Ishikawa (cell line): ENCODE measurements at regions not wholly inside any gene's neighbourhood (a gene's known extent, or its start where the extent isn't known, plus 50 kb on each side); places are given as distances from the start of the nearest gene placed in this dataset.

Experiments used
- CEBPB ChIP-seq: IDR thresholded peaks from 2 replicates; pipeline ENCODE4 v1.6.1; 2012
- CREB1 ChIP-seq: IDR thresholded peaks from 2 replicates; pipeline ENCODE4 v1.6.1; 2012; ENCODE audit warnings: low read depth
- EGR1 ChIP-seq: IDR thresholded peaks from 2 replicates; pipeline ENCODE4 v1.6.1; 2012
- EP300 ChIP-seq: IDR thresholded peaks from 2 replicates; pipeline ENCODE4 v1.6.1; 2012; ENCODE audit warnings: borderline replicate concordance
- FOXM1 ChIP-seq: IDR thresholded peaks from 2 replicates; pipeline ENCODE4 v1.6.1; 2012; ENCODE audit warnings: low read depth, borderline replicate concordance
- MAX ChIP-seq: IDR thresholded peaks from 2 replicates; pipeline ENCODE4 v1.6.1; 2012
- NFIC ChIP-seq: IDR thresholded peaks from 2 replicates; pipeline ENCODE4 v1.6.1; 2012
- RAD21 ChIP-seq: IDR thresholded peaks from 2 replicates; pipeline ENCODE4 v1.6.1; 2012; ENCODE audit warnings: low read depth
- TAF1 ChIP-seq: IDR thresholded peaks from 2 replicates; pipeline ENCODE4 v1.6.1; 2012; ENCODE audit warnings: low read depth, mild to moderate bottlenecking
- TCF12 ChIP-seq: IDR thresholded peaks from 2 replicates; pipeline ENCODE4 v1.6.1; 2012; ENCODE audit warnings: low read depth
- TEAD4 ChIP-seq: IDR thresholded peaks from 2 replicates; pipeline ENCODE4 v1.6.1; 2012
- YY1 ChIP-seq: IDR thresholded peaks from 2 replicates; pipeline ENCODE4 v1.6.1; 2012; ENCODE audit warnings: low read depth
- ZBTB7A ChIP-seq: IDR thresholded peaks from 2 replicates; pipeline ENCODE4 v1.6.1; 2012; ENCODE audit warnings: low read depth
- TF ChIP-seq, protein P1 (sequence below): IDR thresholded peaks from 2 replicates; pipeline ENCODE4 v1.6.1; 2012
- TF ChIP-seq, protein P2 (sequence below): IDR thresholded peaks from 2 replicates; pipeline ENCODE4 v1.6.1; 2012; ENCODE audit warnings: low read depth, mild to moderate bottlenecking

GRCh38 chr1:239240736-239241135, 145.6 kb upstream of the CHRM3 start:
- TF ChIP-seq NFIC (no peak), EP300 (no peak), RAD21 (no peak), TCF12 (no peak), YY1 (no peak)

- TF ChIP-seq TAF1: no peak
- TF ChIP-seq, protein P1, sequence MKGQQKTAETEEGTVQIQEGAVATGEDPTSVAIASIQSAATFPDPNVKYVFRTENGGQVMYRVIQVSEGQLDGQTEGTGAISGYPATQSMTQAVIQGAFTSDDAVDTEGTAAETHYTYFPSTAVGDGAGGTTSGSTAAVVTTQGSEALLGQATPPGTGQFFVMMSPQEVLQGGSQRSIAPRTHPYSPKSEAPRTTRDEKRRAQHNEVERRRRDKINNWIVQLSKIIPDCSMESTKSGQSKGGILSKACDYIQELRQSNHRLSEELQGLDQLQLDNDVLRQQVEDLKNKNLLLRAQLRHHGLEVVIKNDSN: no peak
- no peak for TF ChIP-seq ZBTB7A
- TF ChIP-seq TCF12: no peak
- TF ChIP-seq RAD21: no peak
- no peak for TF ChIP-seq EP300
- TF ChIP-seq NFIC: no peak
- TF ChIP-seq YY1: no peak
Measured at GRCh38 chr1:239239529-239239928, 146.8 kb upstream of the CHRM3 start.

- TF ChIP-seq TCF12: no peak
- TF ChIP-seq, protein P2, sequence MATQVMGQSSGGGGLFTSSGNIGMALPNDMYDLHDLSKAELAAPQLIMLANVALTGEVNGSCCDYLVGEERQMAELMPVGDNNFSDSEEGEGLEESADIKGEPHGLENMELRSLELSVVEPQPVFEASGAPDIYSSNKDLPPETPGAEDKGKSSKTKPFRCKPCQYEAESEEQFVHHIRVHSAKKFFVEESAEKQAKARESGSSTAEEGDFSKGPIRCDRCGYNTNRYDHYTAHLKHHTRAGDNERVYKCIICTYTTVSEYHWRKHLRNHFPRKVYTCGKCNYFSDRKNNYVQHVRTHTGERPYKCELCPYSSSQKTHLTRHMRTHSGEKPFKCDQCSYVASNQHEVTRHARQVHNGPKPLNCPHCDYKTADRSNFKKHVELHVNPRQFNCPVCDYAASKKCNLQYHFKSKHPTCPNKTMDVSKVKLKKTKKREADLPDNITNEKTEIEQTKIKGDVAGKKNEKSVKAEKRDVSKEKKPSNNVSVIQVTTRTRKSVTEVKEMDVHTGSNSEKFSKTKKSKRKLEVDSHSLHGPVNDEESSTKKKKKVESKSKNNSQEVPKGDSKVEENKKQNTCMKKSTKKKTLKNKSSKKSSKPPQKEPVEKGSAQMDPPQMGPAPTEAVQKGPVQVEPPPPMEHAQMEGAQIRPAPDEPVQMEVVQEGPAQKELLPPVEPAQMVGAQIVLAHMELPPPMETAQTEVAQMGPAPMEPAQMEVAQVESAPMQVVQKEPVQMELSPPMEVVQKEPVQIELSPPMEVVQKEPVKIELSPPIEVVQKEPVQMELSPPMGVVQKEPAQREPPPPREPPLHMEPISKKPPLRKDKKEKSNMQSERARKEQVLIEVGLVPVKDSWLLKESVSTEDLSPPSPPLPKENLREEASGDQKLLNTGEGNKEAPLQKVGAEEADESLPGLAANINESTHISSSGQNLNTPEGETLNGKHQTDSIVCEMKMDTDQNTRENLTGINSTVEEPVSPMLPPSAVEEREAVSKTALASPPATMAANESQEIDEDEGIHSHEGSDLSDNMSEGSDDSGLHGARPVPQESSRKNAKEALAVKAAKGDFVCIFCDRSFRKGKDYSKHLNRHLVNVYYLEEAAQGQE: no peak
- no peak for TF ChIP-seq YY1
- TF ChIP-seq ZBTB7A: no peak
- TF ChIP-seq EGR1: no peak
- TF ChIP-seq MAX: no peak
- no peak for TF ChIP-seq CEBPB
- TF ChIP-seq TEAD4: no peak
- TF ChIP-seq EP300: no peak
- TF ChIP-seq TAF1: no peak
- TF ChIP-seq CREB1: no peak
- TF ChIP-seq FOXM1: no peak
- TF ChIP-seq RAD21: no peak
- TF ChIP-seq NFIC: no peak
- TF ChIP-seq, protein P1: no peak
Measured at GRCh38 chr1:239237912-239238311, 148.5 kb upstream of the CHRM3 start.

DNA sequence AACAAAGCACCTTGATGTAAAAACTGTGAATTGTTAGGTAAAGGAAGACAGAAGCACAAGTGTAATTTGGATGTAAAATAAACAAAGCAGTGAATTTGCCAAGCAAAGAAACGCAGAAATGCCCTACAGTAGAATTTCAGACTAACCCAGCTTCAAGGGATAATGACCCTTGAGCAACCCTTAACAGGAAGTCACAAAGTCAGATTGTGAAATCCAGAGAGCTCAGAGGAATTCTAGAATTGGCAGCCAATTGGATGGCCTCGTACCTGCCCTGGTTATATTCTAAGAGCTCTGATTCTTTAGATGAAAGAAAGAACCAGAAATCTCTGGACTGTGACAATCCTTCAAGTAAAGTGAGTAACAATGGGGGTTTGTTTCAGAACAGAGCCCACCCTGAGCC, 152.7 kb upstream of the CHRM3 start:
- no peak for TF ChIP-seq MAX
- TF ChIP-seq EP300: no peak
- TF ChIP-seq RAD21: no peak
- TF ChIP-seq, protein P2: no peak
- no peak for TF ChIP-seq FOXM1
- TF ChIP-seq TEAD4: no peak
- TF ChIP-seq, protein P1: no peak
- TF ChIP-seq CEBPB: no peak
- no peak for TF ChIP-seq EGR1
- TF ChIP-seq TAF1: no peak
- no peak for TF ChIP-seq YY1
- no peak for TF ChIP-seq CREB1
- TF ChIP-seq TCF12: no peak
- TF ChIP-seq NFIC: no peak
- TF ChIP-seq ZBTB7A: no peak

- TF ChIP-seq FOXM1: no peak
- TF ChIP-seq ZBTB7A: no peak
Measured at GRCh38 chr1:239232921-239233320, 153.4 kb upstream of the CHRM3 start.

DNA sequence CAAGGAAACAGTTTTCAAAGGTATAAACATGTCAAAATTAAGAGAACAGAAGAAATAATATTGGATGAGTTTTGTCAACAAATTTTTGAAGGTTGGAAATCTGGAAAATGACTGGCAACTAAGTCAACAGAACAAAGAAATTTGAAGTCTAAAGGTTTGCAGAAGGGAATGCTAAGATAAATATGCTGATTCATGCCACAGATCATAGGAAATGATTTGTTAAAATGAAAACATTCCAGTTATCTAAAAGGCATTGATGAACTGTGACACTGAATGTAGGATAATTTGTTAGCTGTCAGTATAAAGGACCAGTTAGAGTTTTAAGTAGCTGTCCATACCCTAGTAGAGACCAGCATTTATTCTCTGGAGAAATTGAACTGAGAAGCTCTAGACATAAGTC, 157.9 kb upstream of the CHRM3 start:
- TF ChIP-seq NFIC: no peak
- no peak for TF ChIP-seq TCF12
- no peak for TF ChIP-seq EGR1
- TF ChIP-seq EP300: no peak
- no peak for TF ChIP-seq FOXM1
- TF ChIP-seq ZBTB7A: no peak
- TF ChIP-seq YY1: no peak
- no peak for TF ChIP-seq RAD21
- TF ChIP-seq CEBPB: no peak
- no peak for TF ChIP-seq TEAD4
- TF ChIP-seq, protein P2: no peak
- TF ChIP-seq, protein P1: no peak
- no peak for TF ChIP-seq TAF1
- TF ChIP-seq CREB1: no peak
